ENCODE measurements at regions not wholly inside any gene's neighbourhood (a gene's known extent, or its start where the extent isn't known, plus 50 kb on each side); places are given as distances from the start of the nearest gene placed in this dataset.
"Not testable (repeated sequence)": the region's sequence is repeated elsewhere in the genome, so short reads cannot be mapped to it uniquely, and the experiment has no call there.

- Histone ChIP-seq H3K36me3 (ENCODE audit: control insufficient read depth in 1 of 2, insufficient read depth in 2 of 2, low read length in 2 of 2) (no peaks in the 10 kb centered on the region), H3K4me2 (ENCODE audit: low read length) (no peak overlapping the region), H3K27me3 (ENCODE audit: insufficient read depth, low read length) (no peaks in the 10 kb centered on the region), H2AFZ (ENCODE audit: low read depth, low read length, poor library complexity, severe bottlenecking) (no peak overlapping the region), H3K4me3 (replicated peaks in 1 of 2; ENCODE audit: low read depth in 1 of 2, low read length in 2 of 2) (no peak overlapping the region), H3K9ac (ENCODE audit: low read length) (no peak overlapping the region), H3K79me2 (ENCODE audit: insufficient read depth, low read length) (no peaks in the 10 kb centered on the region), H4K20me1 (ENCODE audit: insufficient read depth) (no peaks in the 10 kb centered on the region), H3K9me3 (ENCODE audit: control insufficient read depth in 1 of 2, insufficient read depth in 1 of 2, low read depth in 1 of 2, low read length in 2 of 2) (no peaks in the 10 kb centered on the region), H3K4me1 (ENCODE audit: control insufficient read depth in 1 of 2, insufficient read depth in 2 of 2, low read length in 2 of 2) (no peaks in the 10 kb centered on the region), H3K27ac (ENCODE audit: low read depth, low read length) (no peak overlapping the region), H3K9me2 (ENCODE audit: insufficient read depth) (no peaks in the 10 kb centered on the region)
- RAD21 ChIA-PET (ENCODE audit: low non-redundant PET in 1 of 2, low total read pairs in 2 of 2, uncharacterized antibody in 2 of 2, unreplicated experiment in 2 of 2): no interaction called here
- BruUV-seq (replicated peaks): no TSS peak
- intact Hi-C loops (cut with micrococcal nuclease): no loop called here
- no peak for TF ChIP-seq ZFX (IDR thresholded peaks at IDR 0.05)
- TF ChIP-seq JUND (IDR thresholded peaks at IDR 0.05): no peak
- TF ChIP-seq POLR2A (IDR thresholded peaks at IDR 0.05; ENCODE audit: borderline replicate concordance, extremely low read depth, insufficient read depth, insufficient read length): no peak
- TF ChIP-seq CBX3 (IDR thresholded peaks at IDR 0.05; ENCODE audit: low read depth): no peak
- TF ChIP-seq ZNF274 (IDR thresholded peaks at IDR 0.05; ENCODE audit: low read depth, low read length): no peak
- no peak for TF ChIP-seq CTCF (IDR thresholded peaks at IDR 0.05 in 2 of 3, conservative IDR thresholded peaks at IDR 0.05 in 1 of 3; ENCODE audit: borderline replicate concordance in 1 of 3, insufficient read depth in 1 of 3, low read depth in 2 of 3, low read length in 2 of 3)
- POLR2A ChIA-PET: no interaction called here
- ATAC-seq: no peak
- CTCF ChIA-PET: no interaction called here
- no peak for DNase-seq (ENCODE audit: low read depth, low spot score)
These were observed 459.0 kb downstream of the PDGFC start for GRCh38 chr4:156512622-156513021.

- ATAC-seq; CTCF ChIA-PET; BruUV-seq (replicated peaks); H3K27me3 ChIP-seq (ENCODE audit: insufficient read depth, low read length); H3K4me2 ChIP-seq (ENCODE audit: low read length); H3K9ac ChIP-seq (ENCODE audit: low read length); H2AFZ ChIP-seq (ENCODE audit: low read depth, low read length, poor library complexity, severe bottlenecking); H3K27ac ChIP-seq (ENCODE audit: low read depth, low read length); H3K9me3 ChIP-seq (ENCODE audit: control insufficient read depth in 1 of 2, insufficient read depth in 1 of 2, low read depth in 1 of 2, low read length in 2 of 2); DNase-seq (ENCODE audit: low read depth, low spot score); H3K9me2 ChIP-seq (ENCODE audit: insufficient read depth); H3K4me3 ChIP-seq (replicated peaks in 1 of 2; ENCODE audit: low read depth in 1 of 2, low read length in 2 of 2); H3K79me2 ChIP-seq (ENCODE audit: insufficient read depth, low read length); H4K20me1 ChIP-seq (ENCODE audit: insufficient read depth); POLR2A ChIA-PET; RAD21 ChIA-PET (ENCODE audit: low non-redundant PET in 1 of 2, low total read pairs in 2 of 2, uncharacterized antibody in 2 of 2, unreplicated experiment in 2 of 2); H3K36me3 ChIP-seq (ENCODE audit: control insufficient read depth in 1 of 2, insufficient read depth in 2 of 2, low read length in 2 of 2); H3K4me1 ChIP-seq (ENCODE audit: control insufficient read depth in 1 of 2, insufficient read depth in 2 of 2, low read length in 2 of 2); intact Hi-C loops (cut with micrococcal nuclease): not testable (repeated sequence)
These were observed 461.7 kb downstream of the PDGFC start for GRCh38 chr4:156509921-156510320.

All from HCT116 (cell line).